H1 (cell line): ENCODE measurements at regions not wholly inside any gene's neighbourhood (a gene's known extent, or its start where the extent isn't known, plus 50 kb on each side); places are given as distances from the start of the nearest gene placed in this dataset.

ENCODE experiments used
- FOSL1 ChIP-seq: IDR thresholded peaks from 2 replicates; pipeline ENCODE4 v1.6.1; 2011; ENCODE audit warnings: mild to moderate bottlenecking, low read depth, low read length, moderate library complexity; ENCODE audit not compliant: insufficient read depth
- TBP ChIP-seq: IDR thresholded peaks from 2 replicates; pipeline ENCODE4 v1.6.1; 2011; ENCODE audit warnings: low read depth, low read length, improper control_type of control experiment

GRCh38 chr11:32244453-32244852 is 153.6 kb downstream of the RCN1 start (continued):
- TF ChIP-seq FOSL1 (no peak), TBP (no peak)
